ENCODE measurements at regions not wholly inside any gene's neighbourhood (a gene's known extent, or its start where the extent isn't known, plus 50 kb on each side); places are given as distances from the start of the nearest gene placed in this dataset.

GRCh38 chr5:17383526-17383925 lies 114.5 kb upstream of the TAF11L2 start:
- TF ChIP-seq MAX (IDR thresholded peaks at IDR 0.05) (no peak), RAD21 (IDR thresholded peaks at IDR 0.05; ENCODE audit: low read depth) (no peak), CEBPB (IDR thresholded peaks at IDR 0.05) (no peak), TAF1 (IDR thresholded peaks at IDR 0.05; ENCODE audit: low read depth) (no peak), EP300 (IDR thresholded peaks at IDR 0.05; ENCODE audit: borderline replicate concordance) (no peak)

Measured in Ishikawa (cell line).